T-helper 2 cell treated with Interferon-gamma antibody and Interleukin-4, amounts not matched to agents 5 μg/mL and 100 μg/mL, for 36 hours (primary cell): ENCODE measurements at regions not wholly inside any gene's neighbourhood (a gene's known extent, or its start where the extent isn't known, plus 50 kb on each side); places are given as distances from the start of the nearest gene placed in this dataset.
"Not testable (repeated sequence)": the region's sequence is repeated elsewhere in the genome, so short reads cannot be mapped to it uniquely, and the experiment has no call there.

ENCODE experiments used
- DNase-seq: peaks from one replicate; pipeline ENCODE4 v3.0.0; 2021; ENCODE audit warnings: low spot score
- H3K27ac Mint-ChIP-seq: one replicate; pipeline ENCODE4 v1.8.0; 2021; ENCODE audit warnings: mild to moderate bottlenecking, mixed read lengths
- H3K27me3 Mint-ChIP-seq: one replicate; pipeline ENCODE4 v1.8.0; 2021; ENCODE audit warnings: low read depth, mixed read lengths
- H3K36me3 Mint-ChIP-seq: one replicate; pipeline ENCODE4 v1.8.0; 2021; ENCODE audit warnings: low read depth, mixed read lengths
- H3K4me1 Mint-ChIP-seq: one replicate; pipeline ENCODE4 v1.8.0; 2021; ENCODE audit warnings: low read depth, mixed read lengths
- H3K4me3 Mint-ChIP-seq: one replicate; pipeline ENCODE4 v1.8.0; 2022; ENCODE audit warnings: mild to moderate bottlenecking, moderate library complexity, mixed read lengths
- H3K9me3 Mint-ChIP-seq: one replicate; pipeline ENCODE4 v1.8.0; 2021; ENCODE audit warnings: mixed read lengths

- Mint-ChIP-seq H3K4me1 (no peaks in the 10 kb centered on the region), H3K9me3 (no peaks in the 10 kb centered on the region), H3K27ac (no peak overlapping the region), H3K4me3 (no peak overlapping the region), H3K36me3 (no peaks in the 10 kb centered on the region), H3K27me3 (no peaks in the 10 kb centered on the region)
- DNase-seq = no peak
Measured at GRCh38 chr6:154629127-154629526, 104.1 kb upstream of the SCAF8 start.

GRCh38 chr6:154632119-154632518, 101.1 kb upstream of the SCAF8 start:
- no peaks in the 10 kb centered on the region for H3K4me1 Mint-ChIP-seq
- no peaks in the 10 kb centered on the region for H3K9me3 Mint-ChIP-seq
- H3K4me3 Mint-ChIP-seq = no peak overlapping the region
- no peaks in the 10 kb centered on the region for H3K27me3 Mint-ChIP-seq
- no peak for DNase-seq
- H3K27ac Mint-ChIP-seq = no peak overlapping the region
- H3K36me3 Mint-ChIP-seq = no peaks in the 10 kb centered on the region

- Mint-ChIP-seq H3K27me3 (no peaks in the 10 kb centered on the region), H3K4me1 (no peaks in the 10 kb centered on the region), H3K4me3 (no peak overlapping the region), H3K36me3 (no peaks in the 10 kb centered on the region), H3K9me3 (no peaks in the 10 kb centered on the region), H3K27ac (no peak overlapping the region)
- DNase-seq = no peak
Measured at GRCh38 chr6:154637392-154637791, 95.8 kb upstream of the SCAF8 start.

GRCh38 chr6:154638369-154638768, 94.8 kb upstream of the SCAF8 start:
- no peak overlapping the region for H3K27ac Mint-ChIP-seq
- H3K36me3 Mint-ChIP-seq = no peaks in the 10 kb centered on the region
- no peaks in the 10 kb centered on the region for H3K27me3 Mint-ChIP-seq
- DNase-seq = no peak
- no peaks in the 10 kb centered on the region for H3K4me1 Mint-ChIP-seq
- H3K4me3 Mint-ChIP-seq = no peak overlapping the region
- H3K9me3 Mint-ChIP-seq = no peaks in the 10 kb centered on the region

GRCh38 chr6:154639196-154639595, 94.0 kb upstream of the SCAF8 start:
- not testable (repeated sequence) for DNase-seq, H3K4me3 Mint-ChIP-seq, H3K9me3 Mint-ChIP-seq, H3K36me3 Mint-ChIP-seq, H3K4me1 Mint-ChIP-seq, H3K27ac Mint-ChIP-seq, H3K27me3 Mint-ChIP-seq

GRCh38 chr6:154648188-154648887, 84.9 kb upstream of the SCAF8 start:
- Mint-ChIP-seq H3K36me3 (no peaks in the 10 kb centered on the region), H3K27ac (no peak overlapping the region), H3K4me1 (no peaks in the 10 kb centered on the region), H3K4me3 (no peak overlapping the region), H3K9me3 (no peaks in the 10 kb centered on the region), H3K27me3 (peaks cover 3% of the 10 kb centered on the region)
- no peak for DNase-seq

GRCh38 chr6:154648888-154649205, 84.4 kb upstream of the SCAF8 start:
- no peaks in the 10 kb centered on the region for H3K4me1 Mint-ChIP-seq
- H3K27me3 Mint-ChIP-seq = peaks cover 3% of the 10 kb centered on the region

GRCh38 chr6:154649721-154650120, 83.5 kb upstream of the SCAF8 start:
- H3K9me3 Mint-ChIP-seq = no peaks in the 10 kb centered on the region
- no peak overlapping the region for H3K4me3 Mint-ChIP-seq
- H3K27me3 Mint-ChIP-seq = peaks cover 3% of the 10 kb centered on the region
- DNase-seq = no peak
- no peaks in the 10 kb centered on the region for H3K36me3 Mint-ChIP-seq
- no peaks in the 10 kb centered on the region for H3K4me1 Mint-ChIP-seq
- H3K27ac Mint-ChIP-seq = no peak overlapping the region

More at GRCh38 chr6:154648888-154649205, 84.4 kb upstream of the SCAF8 start:
- H3K36me3 Mint-ChIP-seq = no peaks in the 10 kb centered on the region
- H3K27ac Mint-ChIP-seq = no peak overlapping the region
- no peak for DNase-seq
- H3K4me3 Mint-ChIP-seq = no peak overlapping the region
- H3K9me3 Mint-ChIP-seq = no peaks in the 10 kb centered on the region

GRCh38 chr6:154650351-154650750, 82.9 kb upstream of the SCAF8 start:
- Mint-ChIP-seq H3K27me3 (peaks cover 3% of the 10 kb centered on the region), H3K36me3 (no peaks in the 10 kb centered on the region), H3K9me3 (no peaks in the 10 kb centered on the region), H3K4me3 (no peak overlapping the region), H3K4me1 (no peaks in the 10 kb centered on the region), H3K27ac (no peak overlapping the region)
- no peak for DNase-seq

- Mint-ChIP-seq H3K36me3 (no peaks in the 10 kb centered on the region), H3K4me3 (no peak overlapping the region), H3K9me3 (no peaks in the 10 kb centered on the region)
Measured at GRCh38 chr6:154651656-154652055, 81.6 kb upstream of the SCAF8 start.

GRCh38 chr6:154653385-154653784, 79.8 kb upstream of the SCAF8 start:
- Mint-ChIP-seq H3K27me3 (peaks cover 3% of the 10 kb centered on the region), H3K27ac (no peak overlapping the region), H3K9me3 (no peaks in the 10 kb centered on the region)

More at GRCh38 chr6:154651656-154652055, 81.6 kb upstream of the SCAF8 start:
- Mint-ChIP-seq H3K4me1 (no peaks in the 10 kb centered on the region), H3K27me3 (peaks cover 3% of the 10 kb centered on the region), H3K27ac (no peak overlapping the region)
- no peak for DNase-seq

GRCh38 chr6:154653853-154654252, 79.4 kb upstream of the SCAF8 start:
- Mint-ChIP-seq H3K4me1 (no peaks in the 10 kb centered on the region), H3K4me3 (no peak overlapping the region), H3K36me3 (no peaks in the 10 kb centered on the region), H3K9me3 (no peaks in the 10 kb centered on the region), H3K27ac (no peak overlapping the region), H3K27me3 (peaks cover 3% of the 10 kb centered on the region)
- no peak for DNase-seq

More at GRCh38 chr6:154653385-154653784, 79.8 kb upstream of the SCAF8 start:
- no peaks in the 10 kb centered on the region for H3K4me1 Mint-ChIP-seq
- no peak overlapping the region for H3K4me3 Mint-ChIP-seq
- H3K36me3 Mint-ChIP-seq = no peaks in the 10 kb centered on the region
- DNase-seq = no peak

- Mint-ChIP-seq H3K36me3 (no peaks in the 10 kb centered on the region), H3K27me3 (no peaks in the 10 kb centered on the region), H3K4me3 (no peak overlapping the region), H3K27ac (no peak overlapping the region), H3K4me1 (no peaks in the 10 kb centered on the region), H3K9me3 (no peaks in the 10 kb centered on the region)
- no peak for DNase-seq
Measured at GRCh38 chr6:154656660-154657059, 76.6 kb upstream of the SCAF8 start.

GRCh38 chr6:154661768-154662167, 71.4 kb upstream of the SCAF8 start:
- H3K36me3 Mint-ChIP-seq = no peaks in the 10 kb centered on the region
- peaks cover 4% of the 10 kb centered on the region for H3K27me3 Mint-ChIP-seq
- no peak for DNase-seq
- no peak overlapping the region for H3K4me3 Mint-ChIP-seq
- no peak overlapping the region for H3K27ac Mint-ChIP-seq
- no peaks in the 10 kb centered on the region for H3K9me3 Mint-ChIP-seq
- no peaks in the 10 kb centered on the region for H3K4me1 Mint-ChIP-seq

GRCh38 chr6:154664287-154664686, 68.9 kb upstream of the SCAF8 start:
- Mint-ChIP-seq H3K4me1 (no peaks in the 10 kb centered on the region), H3K27ac (no peak overlapping the region), H3K36me3 (no peaks in the 10 kb centered on the region), H3K9me3 (no peaks in the 10 kb centered on the region), H3K4me3 (no peak overlapping the region), H3K27me3 (peaks cover 10% of the 10 kb centered on the region)
- DNase-seq = no peak
